HG03135 (cell line): ENCODE measurements at regions not wholly inside any gene's neighbourhood (a gene's known extent, or its start where the extent isn't known, plus 50 kb on each side); places are given as distances from the start of the nearest gene placed in this dataset.

Source experiments
- ATAC-seq: cut with Tn5 transposase; IDR thresholded peaks from one replicate; pipeline ENCODE4 v1.9.1; 2021; ENCODE audit warnings: mild to moderate bottlenecking, moderate library complexity; ENCODE audit not compliant: unreplicated experiment

- no peak for ATAC-seq
Measured at GRCh38 chr14:97878206-97878605, 1081.0 kb downstream of the VRK1 start.

- no peak for ATAC-seq
Measured at GRCh38 chr14:97878727-97879126, 1081.5 kb downstream of the VRK1 start.

GRCh38 chr14:97887690-97888089, 1090.5 kb downstream of the VRK1 start:
- no peak for ATAC-seq

- no peak for ATAC-seq
Measured at GRCh38 chr14:97888331-97888730, 1091.1 kb downstream of the VRK1 start.

GRCh38 chr14:97891515-97891914, 1094.3 kb downstream of the VRK1 start:
- ATAC-seq, result no peak

- no peak for ATAC-seq
Measured at GRCh38 chr14:97894552-97894951, 1097.4 kb downstream of the VRK1 start.

GRCh38 chr14:97900196-97900854, 1103.1 kb downstream of the VRK1 start:
- ATAC-seq, result no peak

GRCh38 chr14:97902630-97903029, 1105.4 kb downstream of the VRK1 start:
- no peak for ATAC-seq

- ATAC-seq, result no peak
Measured at GRCh38 chr14:97903821-97904220, 1106.6 kb downstream of the VRK1 start.

GRCh38 chr14:97912217-97912616, 1115.0 kb downstream of the VRK1 start:
- no peak for ATAC-seq

GRCh38 chr14:97916100-97916499, 1118.9 kb downstream of the VRK1 start:
- ATAC-seq, result no peak

- no peak for ATAC-seq
Measured at GRCh38 chr14:97916669-97917568, 1119.7 kb downstream of the VRK1 start.

GRCh38 chr14:97920201-97920600, 1123.0 kb downstream of the VRK1 start:
- ATAC-seq, result no peak

GRCh38 chr14:97921296-97921695, 1124.1 kb downstream of the VRK1 start:
- no peak for ATAC-seq

GRCh38 chr14:97924922-97925613, 1127.9 kb downstream of the VRK1 start:
- no peak for ATAC-seq

- ATAC-seq, result no peak
Measured at GRCh38 chr14:97930166-97930565, 1133.0 kb downstream of the VRK1 start.

GRCh38 chr14:97931273-97931672, 1134.1 kb downstream of the VRK1 start:
- no peak for ATAC-seq

GRCh38 chr14:97942921-97943320, 1145.7 kb downstream of the VRK1 start:
- no peak for ATAC-seq

- ATAC-seq, result no peak
Measured at GRCh38 chr14:97943619-97944018, 1146.4 kb downstream of the VRK1 start.

- no peak for ATAC-seq
Measured at GRCh38 chr14:97944380-97944779, 1147.2 kb downstream of the VRK1 start.

- ATAC-seq, result no peak
Measured at GRCh38 chr14:97945631-97946030, 1148.4 kb downstream of the VRK1 start.

GRCh38 chr14:97946240-97946639, 1149.1 kb downstream of the VRK1 start:
- no peak for ATAC-seq
